Vagina (tissue), 2 donors: ENCODE measurements at regions not wholly inside any gene's neighbourhood (a gene's known extent, or its start where the extent isn't known, plus 50 kb on each side); places are given as distances from the start of the nearest gene placed in this dataset.

Source experiments
- POLR2A ChIP-seq, 2 donors: fragments of 450-650 bp; IDR thresholded peaks; one replicate each; pipeline ENCODE4 v1.6.1; 2017; ENCODE audit warnings: antibody characterized with exemption in 2 of 2, mild to moderate bottlenecking in 2 of 2, moderate library complexity in 2 of 2
- TF ChIP-seq, protein P1 (sequence below), 3 experiments: fragments of 450-650 bp in 2 of 3; fragments of 200-600 bp in 1 of 3; sonication (generic) in 1 of 3; IDR thresholded peaks; one replicate each; pipeline ENCODE4 v1.5.1; 2017 to 2019; ENCODE audit warnings: antibody characterized with exemption in 3 of 3, mild to moderate bottlenecking in 2 of 3, moderate library complexity in 2 of 3

DNA sequence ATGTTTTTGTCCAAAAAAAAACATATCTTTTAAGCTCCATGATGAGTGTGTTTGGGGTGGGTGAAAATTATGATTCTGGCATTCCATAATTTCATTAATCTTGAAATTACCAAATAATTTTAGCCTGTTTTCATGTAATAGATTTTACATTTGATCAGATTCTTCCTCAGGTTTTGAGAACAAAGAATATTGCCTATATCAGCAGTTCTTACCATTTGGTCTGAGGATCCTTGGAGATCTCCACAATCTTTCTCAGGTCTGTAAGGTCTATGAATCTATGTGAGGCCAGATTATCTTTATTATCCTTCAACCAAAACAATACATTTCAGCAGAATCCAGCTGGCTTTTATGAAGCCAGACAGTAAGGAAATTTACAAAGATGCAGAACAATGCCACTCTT lies 373.3 kb upstream of the E2F7 start:
- TF ChIP-seq POLR2A (IDR thresholded peaks at IDR 0.05) = no peak
- TF ChIP-seq, protein P1, sequence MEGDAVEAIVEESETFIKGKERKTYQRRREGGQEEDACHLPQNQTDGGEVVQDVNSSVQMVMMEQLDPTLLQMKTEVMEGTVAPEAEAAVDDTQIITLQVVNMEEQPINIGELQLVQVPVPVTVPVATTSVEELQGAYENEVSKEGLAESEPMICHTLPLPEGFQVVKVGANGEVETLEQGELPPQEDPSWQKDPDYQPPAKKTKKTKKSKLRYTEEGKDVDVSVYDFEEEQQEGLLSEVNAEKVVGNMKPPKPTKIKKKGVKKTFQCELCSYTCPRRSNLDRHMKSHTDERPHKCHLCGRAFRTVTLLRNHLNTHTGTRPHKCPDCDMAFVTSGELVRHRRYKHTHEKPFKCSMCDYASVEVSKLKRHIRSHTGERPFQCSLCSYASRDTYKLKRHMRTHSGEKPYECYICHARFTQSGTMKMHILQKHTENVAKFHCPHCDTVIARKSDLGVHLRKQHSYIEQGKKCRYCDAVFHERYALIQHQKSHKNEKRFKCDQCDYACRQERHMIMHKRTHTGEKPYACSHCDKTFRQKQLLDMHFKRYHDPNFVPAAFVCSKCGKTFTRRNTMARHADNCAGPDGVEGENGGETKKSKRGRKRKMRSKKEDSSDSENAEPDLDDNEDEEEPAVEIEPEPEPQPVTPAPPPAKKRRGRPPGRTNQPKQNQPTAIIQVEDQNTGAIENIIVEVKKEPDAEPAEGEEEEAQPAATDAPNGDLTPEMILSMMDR (IDR thresholded peaks at IDR 0.05) = no peak
